ENCODE measurements at regions not wholly inside any gene's neighbourhood (a gene's known extent, or its start where the extent isn't known, plus 50 kb on each side); places are given as distances from the start of the nearest gene placed in this dataset.
A peak's percentile ranks its signal among the peaks of the same experiment; 100 is the strongest.
"Not testable (repeated sequence)": the region's sequence is repeated elsewhere in the genome, so short reads cannot be mapped to it uniquely, and the experiment has no call there.

GRCh38 chr5:15001517-15001916 lies 129.9 kb upstream of the ANKH start:
- DNase-seq (no peak), ATAC-seq (no peak)
- Histone ChIP-seq H3K4me3 (no peak overlapping the region), H3K4me1 (no peaks in the 10 kb centered on the region), H3K36me3 (no peaks in the 10 kb centered on the region), H3K27me3 (no peaks in the 10 kb centered on the region), H3K9me3 (no peaks in the 10 kb centered on the region), H3K27ac (no peak overlapping the region)
- intact Hi-C loops (cut with DNase I; ENCODE audit: low total_unique reads): no loop called here
- in situ Hi-C loops (cut with MboI; ENCODE audit: low sequenced_read_pairs in 4 of 4): loop anchor here (5.0 to 25.0 kb wide), 6 partner anchors 127 to 639 kb away; partner anchors contain the start of gene ANKH (in 2 of the 4)
- no peak for TF ChIP-seq CTCF (IDR thresholded peaks at IDR 0.05 in 4 of 5, conservative IDR thresholded peaks at IDR 0.05 in 1 of 5)
- TF ChIP-seq POLR2A (IDR thresholded peaks at IDR 0.05): no peak

GRCh38 chr5:14998491-14998890 lies 126.9 kb upstream of the ANKH start:
- H3K4me1 ChIP-seq: no peaks in the 10 kb centered on the region
- H3K27ac ChIP-seq: no peak overlapping the region
- no peak overlapping the region for H3K4me3 ChIP-seq
- no peaks in the 10 kb centered on the region for H3K36me3 ChIP-seq
- TF ChIP-seq POLR2A (IDR thresholded peaks at IDR 0.05) (no peak), CTCF (IDR thresholded peaks at IDR 0.05 in 4 of 5, conservative IDR thresholded peaks at IDR 0.05 in 1 of 5) (no peak)
- no peak for ATAC-seq
- no peaks in the 10 kb centered on the region for H3K27me3 ChIP-seq
- DNase-seq: no peak
- no peaks in the 10 kb centered on the region for H3K9me3 ChIP-seq
- intact Hi-C loops (cut with DNase I; ENCODE audit: low total_unique reads): no loop called here
- in situ Hi-C loops (cut with MboI; ENCODE audit: low sequenced_read_pairs in 4 of 4): loop anchor here in 1 of 4 donors (10.0 kb wide), 1 partner anchor 114 kb away; no protein-coding TSS in a partner anchor

- H3K27me3 ChIP-seq: no peaks in the 10 kb centered on the region
- intact Hi-C loops (cut with DNase I; ENCODE audit: low total_unique reads): no loop called here
- TF ChIP-seq POLR2A (IDR thresholded peaks at IDR 0.05) (no peak), CTCF (IDR thresholded peaks at IDR 0.05 in 4 of 5, conservative IDR thresholded peaks at IDR 0.05 in 1 of 5) (no peak)
- no peaks in the 10 kb centered on the region for H3K36me3 ChIP-seq
- H3K4me1 ChIP-seq: no peaks in the 10 kb centered on the region
- DNase-seq: no peak
- in situ Hi-C loops (cut with MboI; ENCODE audit: low sequenced_read_pairs in 4 of 4): loop anchor here in 1 of 4 donors (10.0 kb wide), 1 partner anchor 112 kb away; no protein-coding TSS in a partner anchor
- no peak for ATAC-seq
- no peak overlapping the region for H3K27ac ChIP-seq
- H3K4me3 ChIP-seq: no peak overlapping the region
- H3K9me3 ChIP-seq: no peaks in the 10 kb centered on the region
Observed at GRCh38 chr5:14996997-14997396, 125.4 kb upstream of the ANKH start.

GRCh38 chr5:14995229-14995628 lies 123.7 kb upstream of the ANKH start:
- Histone ChIP-seq H3K9me3 (no peaks in the 10 kb centered on the region), H3K4me3 (no peak overlapping the region), H3K36me3 (no peaks in the 10 kb centered on the region), H3K4me1 (no peaks in the 10 kb centered on the region), H3K27ac (no peak overlapping the region), H3K27me3 (no peaks in the 10 kb centered on the region)
- intact Hi-C loops (cut with DNase I; ENCODE audit: low total_unique reads): no loop called here
- ATAC-seq: no peak
- DNase-seq: no peak
- no peak for TF ChIP-seq CTCF (IDR thresholded peaks at IDR 0.05 in 4 of 5, conservative IDR thresholded peaks at IDR 0.05 in 1 of 5)
- TF ChIP-seq POLR2A (IDR thresholded peaks at IDR 0.05): no peak
- in situ Hi-C loops (cut with MboI; ENCODE audit: low sequenced_read_pairs in 4 of 4): loop anchor here in 1 of 4 donors (10.0 kb wide), 1 partner anchor 110 kb away; no protein-coding TSS in a partner anchor

GRCh38 chr5:14993459-14994133 lies 122.0 kb upstream of the ANKH start:
- H3K36me3 ChIP-seq; H3K27ac ChIP-seq; DNase-seq; H3K4me1 ChIP-seq; H3K27me3 ChIP-seq; intact Hi-C loops (cut with DNase I; ENCODE audit: low total_unique reads); ATAC-seq; H3K9me3 ChIP-seq: not testable (repeated sequence)
- in situ Hi-C loops (cut with MboI; ENCODE audit: low sequenced_read_pairs in 4 of 4): loop anchor here in 1 of 4 donors (10.0 kb wide), 1 partner anchor 109 kb away; no protein-coding TSS in a partner anchor
- peak overlapping the region in 1 of 4 donors; percentile 38 for H3K4me3 ChIP-seq

GRCh38 chr5:14992751-14993458 lies 121.3 kb upstream of the ANKH start:
- in situ Hi-C loops (cut with MboI; ENCODE audit: low sequenced_read_pairs in 4 of 4): loop anchor here in 1 of 4 donors (10.0 kb wide), 1 partner anchor 108 kb away; no protein-coding TSS in a partner anchor

More at GRCh38 chr5:14992751-14993458, 121.3 kb upstream of the ANKH start:
- intact Hi-C loops (cut with DNase I; ENCODE audit: low total_unique reads); H3K27ac ChIP-seq; H3K27me3 ChIP-seq; ATAC-seq; H3K36me3 ChIP-seq; H3K4me1 ChIP-seq; DNase-seq; H3K9me3 ChIP-seq: not testable (repeated sequence)
- H3K4me3 ChIP-seq: peak overlapping the region in 2 of 4 donors; percentile 28 to 38
